ENCODE measurements at regions not wholly inside any gene's neighbourhood (a gene's known extent, or its start where the extent isn't known, plus 50 kb on each side); places are given as distances from the start of the nearest gene placed in this dataset.
A peak's percentile ranks its signal among the peaks of the same experiment; 100 is the strongest.
"Not testable (repeated sequence)": the region's sequence is repeated elsewhere in the genome, so short reads cannot be mapped to it uniquely, and the experiment has no call there.

DNA sequence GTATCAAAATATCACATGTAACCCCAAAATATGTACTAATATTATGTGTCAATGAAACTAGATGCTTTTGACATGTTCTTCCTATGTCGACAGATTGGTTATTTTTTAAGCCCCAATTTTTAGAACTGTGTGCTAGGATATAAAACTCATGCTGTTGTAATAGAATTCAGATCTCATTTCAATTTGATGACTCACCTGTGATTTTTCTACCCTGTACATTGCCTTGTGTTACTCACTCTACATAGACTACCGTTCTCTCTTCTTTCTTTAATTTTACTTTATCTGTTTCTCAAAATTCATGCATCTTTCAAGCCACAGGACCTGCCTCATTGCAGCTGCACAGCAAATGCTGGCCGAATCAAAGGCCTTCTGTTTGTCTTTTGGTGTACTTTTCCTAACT, 284.5 kb downstream of the MAT2B start:
- DNase-seq (ENCODE audit: low read depth): peak; percentile 61

DNA sequence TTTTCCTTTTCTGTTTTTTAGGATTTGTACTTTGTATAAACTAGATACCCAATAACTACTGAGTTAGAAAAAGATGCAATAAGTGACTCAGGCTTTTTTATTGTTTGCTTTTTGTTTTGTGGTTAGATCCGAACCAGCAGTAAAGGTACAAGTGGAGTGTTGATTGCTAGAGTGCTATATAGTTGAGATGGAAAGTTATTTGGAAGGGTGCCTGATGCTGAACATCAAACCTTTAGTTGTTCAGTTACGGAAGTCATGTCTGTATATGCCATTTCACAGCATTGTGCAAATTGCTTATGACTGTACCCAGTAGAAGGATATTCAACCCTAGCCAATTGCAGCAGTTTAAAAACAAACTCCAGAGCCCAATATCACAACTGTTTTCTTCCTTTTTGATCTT, 285.1 kb downstream of the MAT2B start:
- DNase-seq (ENCODE audit: low read depth): peak; percentile 23

GRCh38 chr5:163794993-163795392, 289.6 kb downstream of the MAT2B start:
- DNase-seq (ENCODE audit: low read depth): no peak

GRCh38 chr5:163807781-163808180, 302.4 kb downstream of the MAT2B start:
- no peak for DNase-seq (ENCODE audit: low read depth)

DNA sequence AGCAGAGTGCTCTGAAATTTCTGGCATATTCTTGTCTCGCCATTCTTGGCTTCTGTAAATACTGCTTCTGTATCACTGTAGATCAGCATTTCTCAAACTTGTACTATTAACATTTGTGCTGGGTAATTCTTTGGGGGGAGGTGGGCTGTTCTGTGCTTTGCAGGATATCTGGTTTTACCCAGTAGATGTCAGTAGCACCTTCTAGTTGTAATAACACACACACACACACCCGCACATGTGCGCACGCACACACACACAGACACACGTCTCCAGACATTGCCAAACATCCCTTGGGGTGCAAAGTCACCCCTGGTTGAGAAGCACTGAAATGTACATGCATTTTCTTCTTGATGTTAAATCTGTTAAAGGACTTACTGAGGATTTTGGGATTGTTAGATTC, 304.1 kb downstream of the MAT2B start:
- DNase-seq (ENCODE audit: low read depth): no peak

DNA sequence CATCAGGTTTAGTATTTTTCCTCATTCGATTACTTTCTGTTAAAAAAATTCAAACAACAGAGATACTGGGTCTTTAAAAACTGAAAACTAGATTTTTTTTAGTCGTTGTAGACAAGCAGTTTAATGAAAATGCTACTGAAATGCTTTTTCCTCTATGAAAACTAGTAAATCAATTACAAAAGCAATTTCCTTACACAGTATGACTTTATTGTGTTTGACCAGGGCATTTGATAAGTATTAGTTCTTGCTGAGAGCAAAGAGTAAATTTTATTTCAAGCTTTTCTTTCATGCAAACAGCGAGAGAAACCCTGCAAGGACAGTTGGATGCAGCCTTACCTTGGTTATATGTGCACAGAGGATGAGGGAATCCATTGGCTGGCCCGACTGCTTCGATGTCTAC, 308.5 kb downstream of the MAT2B start:
- DNase-seq (ENCODE audit: low read depth): no peak

DNA sequence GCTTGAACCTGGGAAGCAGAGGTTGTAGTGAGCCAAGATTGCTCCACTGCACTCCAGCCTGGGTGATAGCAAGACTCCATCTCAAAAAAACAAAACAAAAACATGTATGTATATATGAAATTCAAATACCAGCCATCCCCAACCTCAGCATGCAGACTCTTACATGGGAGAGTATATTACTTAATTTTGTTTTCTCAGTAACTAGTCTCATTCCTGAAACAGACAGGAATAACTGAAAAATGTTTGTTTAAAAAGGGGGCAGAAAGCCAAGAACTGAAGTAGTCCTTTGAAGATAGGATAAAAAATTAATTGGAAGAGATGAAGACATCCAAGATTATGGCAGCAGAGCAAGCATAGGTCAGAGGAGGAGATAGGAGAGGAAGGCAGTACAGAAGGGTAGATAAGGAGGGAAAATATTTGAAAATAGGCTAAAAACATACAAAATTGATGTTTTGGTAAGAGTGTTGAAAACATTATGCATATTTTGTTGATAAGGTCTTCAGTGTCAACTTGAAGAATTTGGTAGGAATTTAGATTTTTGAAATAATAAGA, 309.9 kb downstream of the MAT2B start:
- no peak for DNase-seq (ENCODE audit: low read depth)

DNA sequence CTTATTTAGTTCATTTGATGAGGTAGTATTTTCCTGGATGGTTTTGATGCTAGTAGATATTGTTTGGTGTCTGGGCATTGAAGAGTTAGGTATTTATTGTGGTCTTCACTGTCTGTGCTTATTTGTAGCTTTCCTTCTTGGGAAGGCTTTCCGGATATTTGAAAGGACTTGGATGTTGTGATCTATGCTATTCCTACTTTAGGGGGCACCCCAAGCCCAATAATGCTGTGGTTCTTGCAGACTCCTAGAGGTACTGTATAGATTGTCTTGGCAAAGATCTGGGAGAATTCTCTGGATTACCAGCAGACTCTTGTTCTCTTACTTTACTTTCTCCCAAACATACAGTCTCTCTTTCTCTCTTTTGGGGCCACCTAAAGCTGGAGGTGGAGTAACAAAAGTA, 315.7 kb downstream of the MAT2B start:
- DNase-seq (ENCODE audit: low read depth): peak; percentile 43

DNA sequence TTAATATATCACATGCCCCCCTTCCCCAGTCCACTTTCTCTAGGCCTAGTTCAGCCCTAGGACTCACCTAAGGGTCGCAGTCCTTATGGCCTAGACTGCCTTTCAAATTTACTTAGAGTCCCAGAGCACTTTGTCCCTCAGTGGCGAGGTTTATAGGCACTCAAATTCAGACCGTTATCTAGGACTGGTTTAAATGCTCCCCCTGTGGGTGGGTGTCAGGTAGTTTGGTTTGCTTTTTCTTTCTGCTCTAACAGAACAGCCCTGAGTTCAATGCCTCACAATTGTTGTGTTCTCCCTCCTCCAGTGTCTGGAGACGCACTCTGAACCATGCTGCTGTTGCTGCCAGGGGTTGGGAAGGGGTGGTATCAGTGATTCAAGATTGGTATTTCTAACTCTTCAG, 317.1 kb downstream of the MAT2B start:
- no peak for DNase-seq (ENCODE audit: low read depth)

DNA sequence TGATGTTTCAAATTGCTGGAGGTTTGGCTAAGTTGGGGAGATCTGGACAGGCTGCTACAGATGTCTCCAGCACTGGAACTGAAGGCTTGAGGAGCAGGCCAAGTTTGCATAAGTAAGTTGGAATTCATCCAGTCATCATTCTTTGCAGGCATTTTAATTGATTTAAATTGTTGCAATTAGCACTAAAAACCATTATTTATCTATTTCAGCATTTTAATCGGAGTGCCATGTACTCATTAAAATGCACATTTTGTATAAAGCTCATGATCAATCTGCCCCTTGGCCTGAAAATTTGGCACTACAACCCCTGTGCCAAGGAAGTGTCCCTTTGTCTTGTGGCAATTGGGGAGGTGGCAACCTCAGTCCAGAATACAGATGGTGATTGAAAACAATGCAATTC, 320.2 kb downstream of the MAT2B start:
- DNase-seq (ENCODE audit: low read depth): no peak

DNA sequence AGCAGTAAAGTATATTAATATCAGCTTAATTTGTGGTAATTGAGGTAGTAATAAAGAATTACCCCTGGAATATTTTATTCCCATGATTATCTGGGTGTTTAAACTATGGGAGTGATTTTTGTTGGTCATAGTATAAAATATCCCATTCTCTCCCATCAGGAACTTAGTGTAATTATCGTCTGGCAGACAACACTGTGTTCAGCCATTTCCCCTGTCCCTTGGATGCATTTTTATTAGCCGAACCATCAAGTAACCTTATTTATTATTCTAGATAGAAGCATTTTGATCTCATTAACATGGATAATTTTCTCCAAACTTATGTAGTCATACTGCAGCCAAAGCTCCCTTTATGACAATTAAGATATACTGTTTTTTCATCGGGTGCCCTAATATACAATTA, 320.8 kb downstream of the MAT2B start:
- DNase-seq (ENCODE audit: low read depth): no peak

DNA sequence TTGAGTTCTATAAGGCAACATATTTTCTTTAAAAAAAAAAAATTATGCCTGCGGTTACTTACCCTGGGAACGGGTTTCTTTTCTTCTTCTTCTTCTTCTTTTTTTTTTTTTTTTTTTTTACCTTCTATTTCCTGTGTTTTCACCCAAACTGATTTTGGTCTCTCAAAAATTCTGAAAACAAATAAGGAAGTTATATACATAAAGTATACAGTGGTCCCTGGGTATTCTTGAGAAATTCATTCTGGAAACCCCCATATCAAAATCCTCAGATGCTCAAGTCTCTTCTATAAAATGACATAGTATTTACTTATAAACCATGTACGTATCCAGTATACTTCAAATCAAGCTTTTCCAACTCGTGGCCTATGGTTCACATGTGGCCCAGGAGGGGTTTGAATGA, 326.7 kb downstream of the MAT2B start:
- no peak for DNase-seq (ENCODE audit: low read depth)

DNA sequence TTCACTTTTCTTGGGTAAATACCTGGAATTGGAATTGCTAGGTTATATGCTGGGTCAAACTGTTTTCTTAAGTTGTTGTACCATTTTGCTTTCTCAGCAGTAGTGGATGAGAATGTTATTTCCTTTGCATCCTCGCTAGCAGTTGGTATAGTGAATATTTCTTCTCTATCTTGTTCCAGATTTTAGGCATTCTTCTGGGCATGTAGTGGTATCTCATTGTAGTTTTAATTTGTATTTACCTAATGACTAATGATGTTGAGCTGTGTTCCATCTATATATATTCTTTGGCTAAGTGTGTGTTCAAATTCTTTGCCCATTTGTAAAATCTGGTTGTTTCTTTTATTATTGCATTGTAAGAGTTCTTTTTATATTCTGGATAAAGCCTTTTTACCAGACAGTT, 333.3 kb downstream of the MAT2B start:
- no peak for DNase-seq (ENCODE audit: low read depth)

- peak; percentile 28 for DNase-seq (ENCODE audit: low read depth)
These were observed 341.1 kb downstream of the MAT2B start for GRCh38 chr5:163846512-163846911.

DNA sequence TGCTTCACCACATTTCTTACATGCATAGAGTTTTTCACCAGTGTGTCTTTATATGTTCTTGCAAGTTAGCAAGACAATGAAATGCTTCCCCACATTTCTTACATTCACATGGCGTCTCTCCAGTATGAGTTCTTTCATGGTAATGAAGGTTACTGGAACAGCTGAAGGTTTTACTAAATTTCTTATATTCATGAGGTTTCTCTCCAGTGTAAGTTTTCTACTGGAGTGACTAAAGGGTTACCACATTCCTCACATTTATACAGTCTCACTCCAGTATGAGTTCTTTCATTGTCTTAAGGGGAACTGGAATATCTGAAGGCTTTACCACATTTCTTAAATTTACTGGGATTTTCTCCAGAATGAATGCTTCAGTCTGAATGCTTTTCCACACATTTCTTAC, 350.3 kb downstream of the MAT2B start:
- no peak for DNase-seq (ENCODE audit: low read depth)

- DNase-seq (ENCODE audit: low read depth): peak; percentile 72
These were observed 356.3 kb downstream of the MAT2B start for GRCh38 chr5:163861670-163862069.

GRCh38 chr5:163867324-163867723, 361.9 kb downstream of the MAT2B start:
- DNase-seq (ENCODE audit: low read depth): peak; percentile 58

DNA sequence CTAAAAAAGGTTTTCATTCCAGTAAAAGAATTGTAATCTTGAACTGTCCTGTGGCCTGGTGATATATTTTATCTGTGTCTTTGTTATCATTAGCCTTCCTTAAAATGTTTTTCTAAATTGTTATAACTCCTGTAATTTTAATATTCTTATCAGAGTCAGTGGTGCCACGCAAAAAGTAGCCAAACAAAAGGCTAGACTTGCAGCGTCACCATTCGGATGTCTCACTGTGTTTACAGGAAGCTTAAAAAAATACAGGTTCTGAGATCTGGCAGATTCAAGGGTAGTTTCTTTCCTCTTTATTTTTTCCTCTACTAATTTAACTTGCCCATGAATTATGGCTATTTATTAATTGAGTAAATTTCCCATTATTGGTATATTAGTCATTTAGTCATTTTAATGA, 362.3 kb downstream of the MAT2B start:
- peak; percentile 63 for DNase-seq (ENCODE audit: low read depth)

- no peak for DNase-seq (ENCODE audit: low read depth)
These were observed 364.2 kb downstream of the MAT2B start for GRCh38 chr5:163869581-163869980.

DNA sequence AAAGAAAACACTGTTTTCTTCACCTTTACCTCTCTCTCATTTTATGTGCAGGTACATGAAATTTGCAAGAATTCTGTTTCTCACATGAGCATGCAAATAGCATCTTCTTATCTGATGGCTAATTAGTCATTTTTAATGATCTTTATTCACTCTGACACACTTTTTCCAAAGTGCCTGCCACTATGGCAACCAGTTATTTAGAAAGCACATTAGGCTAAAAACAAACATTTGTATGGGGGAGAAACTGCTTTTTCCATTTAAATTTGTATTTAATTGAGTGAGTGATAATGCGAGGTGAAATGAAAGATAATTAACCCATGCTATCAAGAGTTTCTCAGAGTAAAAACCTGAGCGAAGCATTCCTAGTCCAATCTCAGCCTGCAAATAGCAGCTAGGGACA, 365.0 kb downstream of the MAT2B start:
- no peak for DNase-seq (ENCODE audit: low read depth)

DNA sequence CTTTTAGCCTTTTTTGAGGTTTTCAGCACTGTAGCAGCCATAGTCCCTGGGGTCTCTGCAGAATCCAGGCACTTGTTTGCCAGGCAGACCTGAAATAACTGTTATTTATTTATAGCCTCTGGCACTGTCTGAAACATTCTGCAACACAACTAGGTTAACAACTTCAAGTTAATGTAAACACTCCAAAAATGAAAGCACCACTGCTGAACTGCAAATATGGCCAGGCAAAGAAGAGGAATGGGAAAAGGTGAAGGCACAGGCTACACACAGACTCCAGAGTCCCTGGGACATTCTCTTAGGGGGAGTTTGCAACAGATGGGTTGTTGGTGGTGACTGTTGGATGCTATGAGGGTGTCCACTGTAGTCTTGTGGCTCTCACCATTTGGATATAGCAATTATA, 369.0 kb downstream of the MAT2B start:
- DNase-seq (ENCODE audit: low read depth): no peak

DNA sequence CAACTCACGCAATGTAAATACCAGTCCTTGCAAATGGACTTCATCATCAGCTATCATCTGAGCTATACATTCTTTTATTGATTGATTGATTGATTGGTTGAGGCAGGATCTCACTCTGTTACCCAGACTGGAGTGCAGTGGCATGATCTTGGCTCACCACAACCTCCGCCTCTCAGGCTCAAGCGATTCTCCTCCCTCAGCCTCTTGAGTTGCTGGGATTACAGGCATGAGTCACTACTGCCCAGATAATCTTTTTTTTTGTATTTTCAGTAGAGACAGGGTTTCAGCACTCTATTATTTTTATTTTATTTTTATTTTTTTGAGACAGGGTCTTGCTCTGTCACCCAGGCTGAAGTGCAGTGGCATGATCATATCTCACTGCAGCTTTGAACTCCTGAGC, 369.5 kb downstream of the MAT2B start:
- DNase-seq (ENCODE audit: low read depth): not testable (repeated sequence)

DNA sequence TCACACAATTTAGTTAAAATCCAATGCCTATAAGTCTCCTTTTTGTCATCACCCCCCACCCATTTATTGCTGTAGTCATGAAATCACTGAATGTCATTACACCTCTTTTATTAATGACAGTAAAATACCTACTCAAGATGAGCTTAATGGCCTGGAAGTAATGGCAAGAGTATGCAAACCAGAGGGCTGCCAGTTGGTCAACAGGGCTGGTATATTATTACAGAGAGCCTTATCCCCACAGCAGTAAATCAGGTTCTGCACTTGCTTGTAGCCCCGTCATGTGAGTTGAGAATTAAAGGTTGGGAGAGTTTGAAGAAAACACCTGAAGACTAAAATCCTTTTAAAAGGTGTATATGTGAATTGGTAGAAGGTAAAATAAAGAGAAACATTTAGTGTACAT, 372.4 kb downstream of the MAT2B start:
- DNase-seq (ENCODE audit: low read depth): no peak

DNA sequence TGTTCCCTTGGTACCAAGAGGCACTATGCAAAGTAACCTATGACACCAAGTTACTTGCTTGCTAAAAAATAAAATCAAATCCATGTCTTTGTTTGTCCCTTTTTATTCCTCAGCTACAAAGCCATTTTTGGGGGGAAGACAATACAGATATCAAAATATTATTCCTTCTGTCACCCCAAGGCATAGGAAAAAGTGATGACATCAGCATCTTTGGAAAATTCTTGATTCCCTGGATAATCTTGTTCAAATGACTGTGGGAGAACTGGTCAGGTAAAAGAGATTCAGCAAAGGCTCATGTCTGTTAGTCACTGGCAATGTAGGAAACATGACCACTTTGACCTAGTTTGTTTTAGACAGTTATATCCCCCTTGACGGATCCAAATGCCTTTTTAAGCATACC, 373.1 kb downstream of the MAT2B start:
- DNase-seq (ENCODE audit: low read depth): no peak

DNA sequence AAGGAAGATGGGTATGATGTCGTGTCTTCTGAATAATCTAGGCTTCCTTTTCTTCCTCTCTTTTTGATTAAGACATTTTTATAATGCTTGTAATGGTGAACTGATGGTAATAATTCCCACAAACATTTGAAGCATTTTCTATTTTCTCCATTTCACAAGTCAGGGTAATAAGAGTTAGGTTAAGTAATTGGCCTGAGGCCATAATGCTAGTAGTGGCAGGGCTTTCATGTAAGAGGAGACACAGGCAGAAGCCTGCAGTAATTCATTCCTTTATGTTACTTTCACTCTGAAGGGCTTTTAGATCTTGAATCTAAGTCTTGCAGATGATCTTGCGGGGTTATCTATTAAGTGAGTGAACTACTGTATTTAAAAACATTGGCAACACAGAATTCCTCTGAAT, 374.9 kb downstream of the MAT2B start:
- peak; percentile 23 for DNase-seq (ENCODE audit: low read depth)

Data from ELR (cell line).